ENCODE measurements at regions not wholly inside any gene's neighbourhood (a gene's known extent, or its start where the extent isn't known, plus 50 kb on each side); places are given as distances from the start of the nearest gene placed in this dataset.
"Not testable (repeated sequence)": the region's sequence is repeated elsewhere in the genome, so short reads cannot be mapped to it uniquely, and the experiment has no call there.

GRCh38 chr4:115956054-115956796, 842.8 kb upstream of the NDST4 start:
- in situ Hi-C loops (cut with HindIII; ENCODE audit: low pct_ligation_motif_present, low pct_unique_long_range_greater_than_20kb, low sequenced_read_pairs); DNase-seq: not testable (repeated sequence)

GRCh38 chr4:115950806-115951205, 837.4 kb upstream of the NDST4 start:
- in situ Hi-C loops (cut with HindIII; ENCODE audit: low pct_ligation_motif_present, low pct_unique_long_range_greater_than_20kb, low sequenced_read_pairs) = no loop called here
- no peak for DNase-seq

DNA sequence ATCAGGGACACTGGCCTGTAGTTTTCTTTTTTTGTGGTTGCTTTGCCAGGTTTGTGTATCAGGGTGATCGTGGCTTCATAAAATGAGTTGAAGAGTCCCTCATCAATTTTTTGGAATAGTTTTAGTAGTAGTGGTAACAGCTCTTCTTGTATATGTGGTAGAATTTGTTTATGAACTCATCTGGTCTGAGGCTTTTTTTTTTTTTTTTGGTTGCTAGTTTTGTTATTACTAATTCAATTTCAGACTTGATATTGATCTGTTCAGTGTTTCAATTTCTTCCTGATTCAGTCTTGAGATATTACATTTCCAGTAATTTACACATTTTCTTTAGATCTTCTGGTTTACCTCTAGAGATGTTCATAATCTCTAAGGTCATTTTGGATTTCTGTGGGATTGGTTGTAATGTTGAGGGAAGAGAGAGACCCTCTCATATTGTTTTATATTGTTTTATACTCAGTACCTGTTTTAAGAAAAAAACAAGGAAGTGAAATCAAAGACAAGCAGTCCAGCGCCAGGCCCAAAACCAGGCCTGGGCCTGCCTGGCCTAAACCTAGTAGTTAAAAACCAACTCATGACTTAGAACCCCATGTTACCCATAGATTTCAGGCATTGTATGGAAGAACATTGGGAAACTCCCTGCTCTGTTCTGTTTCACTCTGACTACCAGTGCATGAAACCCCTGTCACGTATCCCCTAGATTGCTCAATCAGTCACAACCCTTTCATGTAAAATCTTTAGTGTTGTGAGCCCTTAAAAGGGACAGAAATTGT, 836.7 kb upstream of the NDST4 start:
- in situ Hi-C loops (cut with HindIII; ENCODE audit: low pct_ligation_motif_present, low pct_unique_long_range_greater_than_20kb, low sequenced_read_pairs) = not testable (repeated sequence)

DNA sequence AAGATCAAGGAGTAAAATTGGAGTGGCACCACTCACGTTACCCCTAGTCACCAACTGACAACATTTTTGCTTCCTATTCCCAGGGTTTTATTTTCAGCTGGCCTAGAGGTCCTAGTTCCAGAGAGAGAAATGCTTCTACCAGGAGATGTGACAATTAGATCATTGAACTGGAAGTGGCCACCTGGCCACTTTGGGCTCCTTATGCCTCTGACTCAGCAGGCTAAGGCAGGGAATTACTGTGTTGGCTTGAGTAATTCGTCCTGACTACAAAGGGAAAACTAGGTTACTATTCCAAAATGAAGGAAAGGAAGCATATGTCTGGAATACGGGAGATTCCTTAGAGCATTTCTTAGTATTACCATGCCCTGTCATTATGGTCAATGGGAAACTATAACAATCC, 831.6 kb upstream of the NDST4 start:
- in situ Hi-C loops (cut with HindIII; ENCODE audit: low pct_ligation_motif_present, low pct_unique_long_range_greater_than_20kb, low sequenced_read_pairs) = no loop called here
- DNase-seq = no peak

More for the DNA sequence above, 836.7 kb upstream of the NDST4 start:
- not testable (repeated sequence) for DNase-seq

- in situ Hi-C loops (cut with HindIII; ENCODE audit: low pct_ligation_motif_present, low pct_unique_long_range_greater_than_20kb, low sequenced_read_pairs) = no loop called here
- no peak for DNase-seq
These were observed 830.9 kb upstream of the NDST4 start for GRCh38 chr4:115944146-115944905.

DNA sequence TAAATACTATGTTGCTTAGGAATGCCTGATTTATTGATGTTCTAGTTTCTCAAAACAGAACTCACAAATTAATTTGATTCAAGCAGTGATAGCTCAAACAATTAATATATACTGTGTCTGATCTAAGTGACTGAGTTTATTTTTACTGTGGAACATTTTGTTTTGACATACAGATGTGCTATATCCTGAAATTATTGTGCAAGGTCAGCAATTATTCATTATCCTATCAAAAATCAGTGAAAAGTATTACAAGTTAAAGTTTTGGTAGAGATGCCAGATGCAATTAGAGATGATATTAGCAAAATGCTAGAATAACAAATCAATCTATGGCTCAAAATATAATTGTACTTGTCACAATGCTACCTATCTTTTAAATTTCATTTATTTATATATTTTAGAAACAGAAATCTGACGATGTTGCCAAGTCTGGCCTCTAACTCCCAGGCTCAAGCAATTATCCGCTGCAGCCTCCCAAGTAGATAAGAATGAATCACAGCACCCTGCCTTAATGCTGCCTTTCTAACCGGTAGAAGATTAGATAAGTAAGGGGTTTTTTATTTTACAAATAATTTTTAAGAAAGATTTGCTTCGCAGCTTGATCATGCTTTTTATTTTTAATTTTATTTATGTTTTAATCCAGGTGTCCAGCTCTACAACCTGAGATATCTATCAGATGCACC, 825.5 kb upstream of the NDST4 start:
- DNase-seq = no peak
- in situ Hi-C loops (cut with HindIII; ENCODE audit: low pct_ligation_motif_present, low pct_unique_long_range_greater_than_20kb, low sequenced_read_pairs) = no loop called here

DNA sequence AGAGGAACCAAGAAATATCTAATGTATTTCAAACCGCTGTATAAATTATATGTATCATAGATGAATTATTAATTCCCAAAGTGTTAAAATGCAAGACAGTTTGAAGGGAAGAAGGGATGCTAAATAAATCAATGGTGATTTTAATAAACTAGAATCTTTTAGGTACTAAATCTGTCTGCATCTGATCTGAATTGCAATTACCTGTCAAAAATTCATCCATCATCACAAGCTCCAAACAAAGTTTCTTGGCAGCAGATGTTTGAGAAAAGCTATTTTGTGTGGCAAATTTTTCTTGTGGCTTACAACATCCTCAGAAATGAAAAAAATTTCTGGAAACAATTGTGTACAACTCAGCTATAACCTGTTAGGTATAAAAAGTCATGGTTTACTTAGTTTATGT, 816.0 kb upstream of the NDST4 start:
- in situ Hi-C loops (cut with HindIII; ENCODE audit: low pct_ligation_motif_present, low pct_unique_long_range_greater_than_20kb, low sequenced_read_pairs) = no loop called here

DNA sequence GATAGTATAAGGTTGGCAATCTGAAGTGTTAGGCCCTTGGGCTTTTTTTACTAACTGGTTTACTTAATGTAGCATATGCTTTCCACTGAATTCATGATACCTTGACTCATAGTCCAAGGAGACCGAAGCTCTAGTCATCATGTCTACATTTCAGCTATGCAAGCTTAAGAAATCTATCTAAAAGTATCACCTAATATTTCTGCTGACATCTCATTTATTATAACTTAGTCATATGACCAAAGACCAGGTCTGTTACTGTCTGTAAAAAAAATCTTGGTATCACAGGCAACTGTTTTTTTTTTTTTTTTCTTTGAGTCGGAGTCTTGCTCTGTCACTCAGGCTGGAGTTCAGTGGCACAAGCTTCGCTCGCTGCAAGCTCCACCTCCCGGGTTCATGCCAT, 814.0 kb upstream of the NDST4 start:
- DNase-seq = no peak
- in situ Hi-C loops (cut with HindIII; ENCODE audit: low pct_ligation_motif_present, low pct_unique_long_range_greater_than_20kb, low sequenced_read_pairs) = no loop called here

More for the DNA sequence above, 816.0 kb upstream of the NDST4 start:
- DNase-seq = no peak

DNA sequence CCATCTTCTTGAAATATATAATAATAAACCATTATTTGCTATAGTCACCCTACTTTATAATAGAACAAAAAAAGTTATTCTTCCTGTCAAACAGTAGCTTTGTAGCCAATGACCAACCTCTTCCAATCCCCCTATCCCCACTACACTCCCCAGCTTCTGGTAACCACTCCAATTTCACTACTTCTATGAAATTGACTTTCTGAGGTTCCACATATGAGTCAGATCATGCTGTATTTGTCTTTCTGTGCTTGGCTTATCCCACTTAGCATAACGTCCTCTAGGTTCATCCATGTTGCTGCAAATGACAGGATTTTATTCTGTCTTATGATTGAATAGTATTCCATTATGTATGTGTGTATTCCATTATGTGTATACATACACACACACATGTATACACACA, 809.7 kb upstream of the NDST4 start:
- DNase-seq = no peak
- in situ Hi-C loops (cut with HindIII; ENCODE audit: low pct_ligation_motif_present, low pct_unique_long_range_greater_than_20kb, low sequenced_read_pairs) = no loop called here

DNA sequence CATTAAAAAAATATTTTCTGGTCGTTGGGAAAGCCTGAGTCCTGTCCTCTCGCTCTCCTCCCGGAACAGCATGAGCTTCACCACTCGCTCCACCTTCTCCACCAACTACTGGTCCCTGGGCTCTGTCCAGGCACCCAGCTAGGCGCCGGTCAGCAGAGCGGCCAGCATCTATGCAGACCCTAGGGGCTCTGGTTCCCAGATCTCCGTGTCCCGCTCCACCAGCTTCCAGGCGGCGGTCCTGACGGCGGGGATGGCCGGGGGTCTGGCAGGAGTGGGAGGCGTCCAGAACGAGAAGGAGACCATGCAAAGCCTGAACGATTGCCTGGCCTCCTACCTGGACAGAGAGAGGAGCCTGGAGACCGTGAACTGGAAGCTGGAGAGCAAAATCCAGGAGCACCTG, 807.2 kb upstream of the NDST4 start:
- in situ Hi-C loops (cut with HindIII; ENCODE audit: low pct_ligation_motif_present, low pct_unique_long_range_greater_than_20kb, low sequenced_read_pairs) = no loop called here
- no peak for DNase-seq

- in situ Hi-C loops (cut with HindIII; ENCODE audit: low pct_ligation_motif_present, low pct_unique_long_range_greater_than_20kb, low sequenced_read_pairs) = no loop called here
- DNase-seq = no peak
These were observed 804.7 kb upstream of the NDST4 start for GRCh38 chr4:115918149-115918548.

- no peak for DNase-seq
- in situ Hi-C loops (cut with HindIII; ENCODE audit: low pct_ligation_motif_present, low pct_unique_long_range_greater_than_20kb, low sequenced_read_pairs) = no loop called here
These were observed 793.0 kb upstream of the NDST4 start for GRCh38 chr4:115906428-115906827.

DNA sequence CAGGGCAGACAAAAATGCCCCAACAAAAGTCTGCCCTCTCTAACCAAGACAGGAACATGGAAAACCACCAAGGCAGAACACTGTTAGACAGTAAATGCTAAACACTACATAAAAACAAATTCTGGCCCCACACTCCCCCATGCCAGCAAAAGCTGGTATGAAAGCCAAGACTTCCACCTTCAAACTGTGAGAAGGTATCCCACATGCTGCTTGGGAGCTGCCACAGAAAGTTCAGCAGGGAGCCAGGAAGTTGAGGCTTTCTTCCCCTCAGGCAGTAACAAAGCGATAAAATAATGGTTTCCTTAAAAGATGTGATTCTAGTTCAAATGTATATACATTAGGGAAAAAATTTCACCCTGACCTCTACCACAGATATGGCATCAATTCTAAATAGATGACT, 770.4 kb upstream of the NDST4 start:
- no peak for DNase-seq
- in situ Hi-C loops (cut with HindIII; ENCODE audit: low pct_ligation_motif_present, low pct_unique_long_range_greater_than_20kb, low sequenced_read_pairs) = no loop called here

GRCh38 chr4:115883231-115883630, 769.8 kb upstream of the NDST4 start:
- DNase-seq = no peak
- in situ Hi-C loops (cut with HindIII; ENCODE audit: low pct_ligation_motif_present, low pct_unique_long_range_greater_than_20kb, low sequenced_read_pairs) = no loop called here

- no peak for DNase-seq
- in situ Hi-C loops (cut with HindIII; ENCODE audit: low pct_ligation_motif_present, low pct_unique_long_range_greater_than_20kb, low sequenced_read_pairs) = no loop called here
These were observed 759.6 kb upstream of the NDST4 start for GRCh38 chr4:115873048-115873447.

DNA sequence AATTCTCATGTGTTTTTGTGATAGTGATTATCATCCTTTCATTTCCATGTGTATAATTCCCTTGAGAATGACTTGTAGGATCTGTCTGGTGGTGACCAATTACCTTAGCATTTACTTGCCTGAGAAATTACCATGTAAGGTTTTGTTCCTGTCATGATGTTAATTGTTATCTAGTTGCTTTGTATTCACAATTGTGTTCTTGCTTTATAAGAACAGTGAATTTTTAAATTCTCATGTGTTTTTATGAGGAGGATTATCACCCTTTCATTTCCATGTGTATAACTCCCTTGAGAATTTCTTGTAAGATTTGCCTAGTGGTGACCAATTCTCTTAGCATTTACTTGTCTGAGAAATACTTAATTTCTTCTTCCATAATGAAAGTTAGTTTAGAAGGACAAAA, 758.2 kb upstream of the NDST4 start:
- in situ Hi-C loops (cut with HindIII; ENCODE audit: low pct_ligation_motif_present, low pct_unique_long_range_greater_than_20kb, low sequenced_read_pairs) = no loop called here
- no peak for DNase-seq

DNA sequence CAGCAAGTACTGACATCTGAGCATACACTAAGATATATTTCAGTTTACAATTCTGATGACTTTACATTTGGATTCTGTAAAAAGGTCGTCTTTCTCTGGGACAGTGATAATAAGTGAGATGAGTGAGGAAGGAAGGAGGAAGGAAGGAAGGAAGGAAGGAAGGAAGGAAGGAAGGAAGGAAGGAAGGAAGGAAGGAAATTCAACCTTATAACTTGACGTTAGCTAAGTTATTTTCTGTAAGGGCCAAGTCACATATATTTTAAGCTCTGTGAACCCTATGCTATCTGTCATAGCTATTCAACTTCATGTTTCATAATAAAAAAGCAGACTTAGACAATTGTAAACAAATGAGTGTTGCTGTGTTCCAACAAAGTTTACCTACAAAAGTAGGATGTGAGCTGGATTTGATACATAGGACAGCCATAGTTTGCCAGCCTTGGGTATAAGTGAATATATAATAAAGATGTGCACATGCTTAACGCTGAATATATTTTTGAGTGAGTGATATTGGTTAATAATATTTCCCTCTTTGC, 753.0 kb upstream of the NDST4 start:
- in situ Hi-C loops (cut with HindIII; ENCODE audit: low pct_ligation_motif_present, low pct_unique_long_range_greater_than_20kb, low sequenced_read_pairs) = no loop called here
- no peak for DNase-seq

- in situ Hi-C loops (cut with HindIII; ENCODE audit: low pct_ligation_motif_present, low pct_unique_long_range_greater_than_20kb, low sequenced_read_pairs) = no loop called here
- no peak for DNase-seq
These were observed 752.3 kb upstream of the NDST4 start for GRCh38 chr4:115865736-115866135.

DNA sequence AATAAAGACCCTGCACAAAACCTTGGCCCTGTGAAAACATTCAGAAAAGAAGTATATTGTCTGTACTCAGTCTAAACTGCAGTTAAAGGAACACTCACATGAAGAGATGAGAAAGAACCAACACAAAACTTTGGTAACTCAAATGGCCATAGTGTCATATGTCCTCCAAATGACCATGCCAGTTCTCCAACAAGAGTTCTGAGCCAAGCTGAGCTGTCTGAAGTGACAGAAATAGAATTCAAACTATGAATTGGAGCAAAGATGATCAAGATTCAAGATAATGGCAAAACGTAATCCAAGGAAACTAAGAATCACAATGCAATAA, 739.3 kb upstream of the NDST4 start:
- in situ Hi-C loops (cut with HindIII; ENCODE audit: low pct_ligation_motif_present, low pct_unique_long_range_greater_than_20kb, low sequenced_read_pairs) = no loop called here
- DNase-seq = no peak
